ENCODE measurements at regions not wholly inside any gene's neighbourhood (a gene's known extent, or its start where the extent isn't known, plus 50 kb on each side); places are given as distances from the start of the nearest gene placed in this dataset.
A peak's percentile ranks its signal among the peaks of the same experiment; 100 is the strongest.

DNA sequence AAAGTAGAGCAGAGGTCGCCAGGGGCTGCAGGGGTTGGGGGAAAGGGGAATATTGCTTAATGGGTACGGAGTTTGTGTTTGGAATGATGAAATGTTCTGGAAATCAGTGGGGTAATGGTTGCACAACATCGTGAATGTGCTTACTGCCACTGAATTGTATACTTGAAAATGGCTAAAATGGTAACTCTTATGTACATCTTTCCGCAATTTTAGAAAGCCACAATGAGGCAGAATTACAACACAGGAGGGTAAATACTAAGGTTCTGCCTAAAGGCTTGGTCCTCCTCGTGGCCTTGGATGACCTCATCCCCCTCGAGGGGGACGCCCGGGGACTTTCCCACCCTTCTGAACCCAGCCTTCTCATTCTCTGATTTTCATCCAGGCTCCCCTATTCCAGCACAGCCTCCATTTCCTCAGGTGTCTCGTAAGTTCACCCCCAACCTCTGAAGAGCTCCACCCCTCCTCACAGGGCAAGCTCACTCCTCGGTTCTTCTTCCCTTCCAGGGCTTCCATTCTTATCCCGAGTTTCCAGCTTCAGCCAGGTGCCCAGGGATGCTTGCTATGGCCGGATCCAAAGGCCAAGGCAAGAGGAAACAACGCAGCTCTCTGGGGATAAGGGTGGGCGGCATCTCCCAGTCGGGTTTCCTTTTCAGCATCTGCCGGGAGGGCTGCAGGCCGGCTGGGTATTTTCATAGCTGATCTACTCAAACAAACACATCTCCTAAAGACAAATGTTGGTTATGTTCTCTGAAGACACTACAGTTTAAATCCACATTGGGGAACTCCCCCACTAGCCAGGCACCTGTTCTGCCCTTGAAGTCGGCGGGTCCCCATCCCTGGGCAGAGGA is 71.3 kb upstream of the ACSL1 start:
- DNase-seq (ENCODE audit: low read depth) = peak; percentile 13
- TF ChIP-seq, protein P1, sequence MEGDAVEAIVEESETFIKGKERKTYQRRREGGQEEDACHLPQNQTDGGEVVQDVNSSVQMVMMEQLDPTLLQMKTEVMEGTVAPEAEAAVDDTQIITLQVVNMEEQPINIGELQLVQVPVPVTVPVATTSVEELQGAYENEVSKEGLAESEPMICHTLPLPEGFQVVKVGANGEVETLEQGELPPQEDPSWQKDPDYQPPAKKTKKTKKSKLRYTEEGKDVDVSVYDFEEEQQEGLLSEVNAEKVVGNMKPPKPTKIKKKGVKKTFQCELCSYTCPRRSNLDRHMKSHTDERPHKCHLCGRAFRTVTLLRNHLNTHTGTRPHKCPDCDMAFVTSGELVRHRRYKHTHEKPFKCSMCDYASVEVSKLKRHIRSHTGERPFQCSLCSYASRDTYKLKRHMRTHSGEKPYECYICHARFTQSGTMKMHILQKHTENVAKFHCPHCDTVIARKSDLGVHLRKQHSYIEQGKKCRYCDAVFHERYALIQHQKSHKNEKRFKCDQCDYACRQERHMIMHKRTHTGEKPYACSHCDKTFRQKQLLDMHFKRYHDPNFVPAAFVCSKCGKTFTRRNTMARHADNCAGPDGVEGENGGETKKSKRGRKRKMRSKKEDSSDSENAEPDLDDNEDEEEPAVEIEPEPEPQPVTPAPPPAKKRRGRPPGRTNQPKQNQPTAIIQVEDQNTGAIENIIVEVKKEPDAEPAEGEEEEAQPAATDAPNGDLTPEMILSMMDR (IDR thresholded peaks at IDR 0.05; ENCODE audit: control insufficient read depth, insufficient read depth, low read depth, low read length, missing control alignments) = no peak
- H3K4me3 ChIP-seq (ENCODE audit: control insufficient read depth, low read depth, low read length) = no peak overlapping the region

DNA sequence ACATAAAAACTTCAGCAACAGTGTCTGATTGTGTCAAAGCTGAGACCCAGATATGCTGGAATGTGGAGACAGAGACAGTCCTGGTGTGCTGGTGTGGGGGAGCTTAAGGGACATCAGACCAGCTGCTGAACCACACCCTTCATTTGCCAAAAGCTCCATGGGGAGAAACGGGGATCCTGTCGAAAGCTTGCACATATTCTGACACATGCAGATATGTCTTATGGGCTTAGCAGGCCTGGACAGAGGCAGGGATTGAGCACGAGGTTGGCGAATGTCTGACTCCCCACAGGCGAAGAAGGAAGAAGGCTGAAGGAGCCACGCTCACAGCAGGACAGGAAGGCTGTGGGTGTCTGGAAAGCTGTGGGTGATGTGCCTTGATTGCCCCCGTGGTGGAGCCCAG is 72.1 kb upstream of the ACSL1 start:
- no peak for DNase-seq (ENCODE audit: low read depth)
- H3K4me3 ChIP-seq (ENCODE audit: control insufficient read depth, low read depth, low read length) = no peak overlapping the region
- TF ChIP-seq, protein P1 (IDR thresholded peaks at IDR 0.05; ENCODE audit: control insufficient read depth, insufficient read depth, low read depth, low read length, missing control alignments) = no peak

DNA sequence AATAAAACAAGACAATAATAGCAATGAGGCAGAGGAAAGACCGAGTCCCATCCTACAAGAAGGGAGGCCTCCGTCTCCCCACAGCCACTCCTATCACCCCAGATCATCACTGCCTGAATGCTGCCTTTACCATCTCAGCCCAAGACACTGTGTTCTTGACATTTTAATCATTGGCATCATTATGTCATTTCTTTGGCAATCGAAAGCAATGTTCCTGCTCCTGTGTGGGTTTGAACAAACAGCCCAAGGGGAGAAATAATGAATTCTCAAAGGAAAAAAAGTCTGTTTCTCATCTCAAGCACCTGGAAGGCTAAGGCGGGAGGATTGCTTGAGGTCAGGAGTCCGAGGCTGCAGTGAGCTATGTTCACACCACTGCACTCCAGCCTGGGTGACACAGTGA is 73.0 kb upstream of the ACSL1 start:
- TF ChIP-seq, protein P1 (IDR thresholded peaks at IDR 0.05; ENCODE audit: control insufficient read depth, insufficient read depth, low read depth, low read length, missing control alignments) = no peak
- no peak overlapping the region for H3K4me3 ChIP-seq (ENCODE audit: control insufficient read depth, low read depth, low read length)

DNA sequence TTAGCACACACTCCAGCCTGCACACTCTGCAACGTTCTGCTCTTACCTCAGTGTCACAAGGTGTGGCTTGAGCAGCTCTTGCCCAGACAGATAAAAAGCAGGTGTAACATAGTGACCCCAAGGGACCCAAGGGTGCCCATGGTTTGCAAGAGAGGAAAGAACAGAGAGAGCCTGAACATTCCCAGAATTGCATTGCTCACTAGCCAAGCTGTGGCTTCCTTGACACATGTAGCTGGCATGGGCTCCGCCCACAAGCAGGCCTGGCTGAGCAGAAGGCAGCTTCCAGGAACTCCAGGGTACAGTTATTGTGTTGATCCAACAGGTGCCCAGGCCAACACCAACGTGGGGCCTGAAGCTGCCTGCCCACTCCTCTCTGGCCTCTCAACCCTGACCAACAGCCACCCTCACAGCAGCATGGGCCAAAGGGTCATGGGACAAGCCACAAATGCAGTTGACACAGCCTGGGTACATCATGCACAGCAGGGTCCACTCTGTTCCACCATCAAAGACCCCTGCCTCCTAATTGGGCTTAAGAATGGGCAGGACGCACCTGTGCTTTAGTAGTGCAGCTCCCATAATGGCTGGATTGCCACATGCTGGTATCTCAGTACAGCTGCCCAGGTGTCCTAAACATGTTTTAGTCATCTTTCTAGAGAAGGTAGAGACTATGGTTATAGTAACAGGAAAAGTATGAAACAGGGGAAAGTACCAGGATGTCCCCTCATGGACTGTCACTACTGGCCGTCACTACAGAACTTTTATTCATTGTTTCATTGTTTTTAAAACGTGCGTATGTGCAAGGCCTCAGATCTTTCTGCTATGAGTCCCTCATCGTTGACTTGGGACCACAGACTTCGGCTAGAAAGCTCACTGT is 73.7 kb upstream of the ACSL1 start:
- peak; percentile 3 for DNase-seq (ENCODE audit: low read depth)
- TF ChIP-seq, protein P1 (IDR thresholded peaks at IDR 0.05; ENCODE audit: control insufficient read depth, insufficient read depth, low read depth, low read length, missing control alignments) = no peak
- H3K4me3 ChIP-seq (ENCODE audit: control insufficient read depth, low read depth, low read length) = no peak overlapping the region

More for the DNA sequence above, 73.0 kb upstream of the ACSL1 start:
- no peak for DNase-seq (ENCODE audit: low read depth)

DNA sequence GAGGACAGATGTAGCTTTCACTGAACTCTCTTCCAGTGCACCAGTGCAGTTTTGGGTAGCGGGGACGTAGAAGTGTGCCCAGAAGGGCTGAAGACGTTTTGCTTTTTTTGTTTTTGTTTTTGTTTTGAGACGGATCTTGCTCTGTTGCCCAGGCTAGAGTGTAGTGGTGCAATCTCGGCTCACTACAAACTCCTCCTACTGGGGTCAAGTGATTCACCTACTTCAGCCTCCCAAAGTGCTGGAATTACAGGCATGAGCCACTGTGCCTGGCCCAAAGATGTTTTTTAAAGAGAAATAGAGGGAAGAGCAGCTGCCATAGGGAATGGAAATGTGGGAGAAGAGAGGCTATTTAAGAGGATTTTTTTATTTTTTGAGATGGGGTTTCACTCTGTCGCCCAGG is 74.4 kb upstream of the ACSL1 start:
- TF ChIP-seq, protein P1 (IDR thresholded peaks at IDR 0.05; ENCODE audit: control insufficient read depth, insufficient read depth, low read depth, low read length, missing control alignments) = no peak
- no peak overlapping the region for H3K4me3 ChIP-seq (ENCODE audit: control insufficient read depth, low read depth, low read length)
- DNase-seq (ENCODE audit: low read depth) = no peak

DNA sequence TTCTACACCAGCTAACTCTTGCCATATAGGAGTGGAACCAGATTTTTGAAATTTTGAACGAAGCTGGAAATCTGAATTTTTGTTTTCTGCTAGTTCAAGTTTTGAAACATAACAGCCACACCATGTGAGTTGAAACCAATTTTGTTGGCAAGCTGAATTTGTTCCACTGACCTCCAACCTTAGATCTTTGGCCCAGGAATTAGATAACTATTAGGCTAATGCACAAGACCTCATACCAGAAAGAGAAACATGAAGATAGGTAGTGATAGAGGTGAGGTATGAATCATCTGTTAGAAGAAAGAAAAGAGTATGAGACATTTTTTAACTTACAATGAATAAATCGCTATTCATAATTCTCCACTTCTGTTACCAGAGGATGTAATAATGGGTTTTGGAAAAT is 76.8 kb upstream of the ACSL1 start:
- no peak for DNase-seq (ENCODE audit: low read depth)
- H3K4me3 ChIP-seq (ENCODE audit: control insufficient read depth, low read depth, low read length) = no peak overlapping the region
- TF ChIP-seq, protein P1 (IDR thresholded peaks at IDR 0.05; ENCODE audit: control insufficient read depth, insufficient read depth, low read depth, low read length, missing control alignments) = no peak

Data from AG09309 (cell line).